ENCODE measurements at regions not wholly inside any gene's neighbourhood (a gene's known extent, or its start where the extent isn't known, plus 50 kb on each side); places are given as distances from the start of the nearest gene placed in this dataset.

DNA sequence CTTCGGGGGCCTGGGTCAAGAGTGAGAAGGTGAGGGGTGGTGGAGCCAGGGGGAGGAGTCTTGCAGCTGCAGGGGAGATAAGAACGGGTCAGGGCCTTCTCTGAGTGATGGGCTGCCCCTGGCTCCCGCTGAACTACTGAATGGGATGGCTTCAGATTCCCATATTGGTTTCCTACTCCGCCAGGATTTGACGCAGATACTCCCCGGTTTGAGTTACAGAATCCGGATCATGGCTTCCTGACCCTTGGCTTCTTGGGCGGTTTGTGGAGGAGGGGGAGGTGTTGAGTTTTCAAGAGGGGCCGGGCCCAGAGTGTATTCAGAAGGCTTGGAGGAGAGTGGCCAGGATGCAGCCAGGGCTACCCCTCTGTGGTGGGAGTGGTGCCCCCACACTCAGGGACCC, 119.9 kb upstream of the ATP2B2 start:
- TF ChIP-seq, protein P1, sequence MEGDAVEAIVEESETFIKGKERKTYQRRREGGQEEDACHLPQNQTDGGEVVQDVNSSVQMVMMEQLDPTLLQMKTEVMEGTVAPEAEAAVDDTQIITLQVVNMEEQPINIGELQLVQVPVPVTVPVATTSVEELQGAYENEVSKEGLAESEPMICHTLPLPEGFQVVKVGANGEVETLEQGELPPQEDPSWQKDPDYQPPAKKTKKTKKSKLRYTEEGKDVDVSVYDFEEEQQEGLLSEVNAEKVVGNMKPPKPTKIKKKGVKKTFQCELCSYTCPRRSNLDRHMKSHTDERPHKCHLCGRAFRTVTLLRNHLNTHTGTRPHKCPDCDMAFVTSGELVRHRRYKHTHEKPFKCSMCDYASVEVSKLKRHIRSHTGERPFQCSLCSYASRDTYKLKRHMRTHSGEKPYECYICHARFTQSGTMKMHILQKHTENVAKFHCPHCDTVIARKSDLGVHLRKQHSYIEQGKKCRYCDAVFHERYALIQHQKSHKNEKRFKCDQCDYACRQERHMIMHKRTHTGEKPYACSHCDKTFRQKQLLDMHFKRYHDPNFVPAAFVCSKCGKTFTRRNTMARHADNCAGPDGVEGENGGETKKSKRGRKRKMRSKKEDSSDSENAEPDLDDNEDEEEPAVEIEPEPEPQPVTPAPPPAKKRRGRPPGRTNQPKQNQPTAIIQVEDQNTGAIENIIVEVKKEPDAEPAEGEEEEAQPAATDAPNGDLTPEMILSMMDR (IDR thresholded peaks at IDR 0.05) = no peak
- no peak for TF ChIP-seq EP300 (IDR thresholded peaks at IDR 0.05)
- no peak for TF ChIP-seq POLR2AphosphoS5 (IDR thresholded peaks at IDR 0.05)

Data from gastroesophageal sphincter (tissue), 3 donors.